H1 (cell line): ENCODE measurements at regions not wholly inside any gene's neighbourhood (a gene's known extent, or its start where the extent isn't known, plus 50 kb on each side); places are given as distances from the start of the nearest gene placed in this dataset.

Source experiments
- CTCF ChIA-PET: fragments of 300-600 bp; sonication (Branson Sonifier 250); formaldehyde crosslinking; loops from one replicate; lab custom pipeline; 2021; ENCODE audit not compliant: partially characterized antibody; lab: Charles Lee
- POLR2A ChIA-PET: fragments of 300-600 bp; sonication (Branson Sonifier 250); formaldehyde crosslinking; loops from one replicate; lab custom pipeline; 2021; ENCODE audit warnings: inconsistent platforms; ENCODE audit not compliant: partially characterized antibody; lab: Charles Lee
- DNase-seq, 2 experiments: peaks; one replicate each; pipeline versions ENCODE4 v3.0.0 to v3.0.0-alpha.2; 2010 to 2022; ENCODE audit warnings: low spot score in 2 of 2, low read depth in 1 of 2, mixed read lengths in 1 of 2
- FAIRE-seq: peaks from 2 replicates; lab custom pipeline; 2011; peaks lifted over from hg19 to GRCh38; lab: Jason Lieb, UNC
- H2AFZ ChIP-seq: 2 replicates; pipeline ENCODE4 v1.8.1; 2012; ENCODE audit warnings: low read length, inconsistent platforms
- H2AK5ac ChIP-seq: 2 replicates; pipeline ENCODE4 v1.6.1; 2013; ENCODE audit warnings: low read depth, low read length
- H2BK120ac ChIP-seq: replicated peaks from 2 replicates; pipeline ENCODE3; 2013; ENCODE audit warnings: low read depth, low read length, inconsistent platforms
- H2BK12ac ChIP-seq: 2 replicates; pipeline ENCODE4 v1.6.1; 2013; ENCODE audit warnings: low read depth, low read length
- H2BK15ac ChIP-seq: 2 replicates; pipeline ENCODE4 v1.6.1; 2013; ENCODE audit warnings: low read length
- H2BK20ac ChIP-seq: 2 replicates; pipeline ENCODE4 v1.6.1; 2013; ENCODE audit warnings: low read length
- H2BK5ac ChIP-seq: 2 replicates; pipeline ENCODE4 v1.6.1; 2013; ENCODE audit warnings: low read depth, low read length
- H3K14ac ChIP-seq: 2 replicates; pipeline ENCODE4 v1.6.1; 2013; ENCODE audit warnings: inconsistent platforms; ENCODE audit not compliant: insufficient read length
- H3K18ac ChIP-seq: 2 replicates; pipeline ENCODE4 v1.6.1; 2013; ENCODE audit warnings: low read length; ENCODE audit errors: extremely low read depth
- H3K23ac ChIP-seq: 2 replicates; pipeline ENCODE4 v1.6.1; 2013; ENCODE audit warnings: inconsistent platforms; ENCODE audit not compliant: insufficient read length
- H3K23me2 ChIP-seq: 2 replicates; pipeline ENCODE4 v1.6.1; 2013; ENCODE audit warnings: low read depth, low read length
- H3K27ac ChIP-seq: 2 replicates; pipeline ENCODE4 v1.6.1; 2011; ENCODE audit warnings: low read depth, low read length, inconsistent platforms
- H3K27me3 ChIP-seq, 4 experiments: replicated peaks in 1 of 4; 1 replicate in 1 of 4; 2 replicates in 3 of 4; pipeline versions ENCODE4 v1.6.1 to v1.8.1; 2011 to 2013; ENCODE audit warnings: low read length in 3 of 4, mild to moderate bottlenecking in 3 of 4, inconsistent platforms in 2 of 4, mixed read lengths in 2 of 4, moderate library complexity in 1 of 4; ENCODE audit not compliant: control insufficient read depth in 3 of 4, insufficient read depth in 3 of 4; ENCODE audit errors: extremely low read depth in 1 of 4
- H3K36me3 ChIP-seq, 4 experiments: 2 replicates each; pipeline versions ENCODE4 v1.6.1 to v1.8.1; 2011 to 2013; ENCODE audit warnings: mild to moderate bottlenecking in 4 of 4, low read length in 3 of 4, moderate library complexity in 2 of 4, control low read depth in 1 of 4, inconsistent platforms in 1 of 4; ENCODE audit not compliant: insufficient read depth in 4 of 4, control insufficient read depth in 2 of 4
- H3K4ac ChIP-seq: replicated peaks from 2 replicates; pipeline ENCODE3; 2013; ENCODE audit warnings: low read length, low read depth, mixed read lengths, inconsistent platforms; ENCODE audit not compliant: insufficient read length
- H3K4me1 ChIP-seq, 4 experiments: replicated peaks in 1 of 4; 1 replicate in 1 of 4; 2 replicates in 3 of 4; pipeline versions ENCODE4 v1.6.1 to v1.8.1; 2011 to 2013; ENCODE audit warnings: low read length in 3 of 4, inconsistent platforms in 2 of 4, mixed read lengths in 1 of 4; ENCODE audit not compliant: insufficient read depth in 4 of 4, control insufficient read depth in 3 of 4
- H3K4me2 ChIP-seq, 2 experiments: 2 replicates each; pipeline versions ENCODE4 v1.6.1 to v1.8.1; 2011 to 2013; ENCODE audit warnings: low read depth in 2 of 2, low read length in 2 of 2, control low read depth in 1 of 2, inconsistent platforms in 1 of 2, mild to moderate bottlenecking in 1 of 2; ENCODE audit not compliant: insufficient read depth in 1 of 2
- H3K4me3 ChIP-seq, 4 experiments: fragments of 200-600, 300-600 bp in 1 of 4; sonication (generic), shearing (Covaris generic), sonication (Bioruptor Twin) in 1 of 4; 2 replicates each; pipeline versions ENCODE4 v1.5.1 to v1.8.1; 2011 to 2016; ENCODE audit warnings: low read length in 4 of 4, low read depth in 3 of 4, control low read depth in 2 of 4, inconsistent platforms in 2 of 4, mild to moderate bottlenecking in 2 of 4, mixed read lengths in 1 of 4, moderate library complexity in 1 of 4; ENCODE audit not compliant: insufficient read depth in 2 of 4; ENCODE audit errors: extremely low read depth in 1 of 4
- H3K56ac ChIP-seq: replicated peaks from 2 replicates; pipeline ENCODE3; 2013; ENCODE audit warnings: low read depth, mild to moderate bottlenecking, mixed read lengths, low read length, inconsistent platforms; ENCODE audit not compliant: insufficient read length
- H3K79me1 ChIP-seq: 2 replicates; pipeline ENCODE4 v1.6.1; 2013; ENCODE audit warnings: low read depth, low read length, control low read depth
- H3K79me2 ChIP-seq, 2 experiments: 2 replicates each; pipeline versions ENCODE4 v1.6.1 to v1.8.1; 2012 to 2013; ENCODE audit warnings: low read length in 2 of 2, mild to moderate bottlenecking in 2 of 2, inconsistent platforms in 1 of 2; ENCODE audit not compliant: insufficient read depth in 2 of 2, control insufficient read depth in 1 of 2
- H3K9ac ChIP-seq, 4 experiments: replicated peaks in 1 of 4; 1 replicate in 1 of 4; 2 replicates in 3 of 4; pipeline versions ENCODE4 v1.6.1 to v1.8.1; 2011 to 2013; ENCODE audit warnings: low read depth in 3 of 4, low read length in 3 of 4, control low read depth in 2 of 4, mild to moderate bottlenecking in 2 of 4, moderate library complexity in 2 of 4, inconsistent platforms in 1 of 4; ENCODE audit errors: extremely low read depth in 1 of 4
- H3K9me3 ChIP-seq, 2 experiments: 2 replicates each; pipeline versions ENCODE4 v1.6.1 to v1.8.1; 2012 to 2013; ENCODE audit warnings: mild to moderate bottlenecking in 2 of 2, moderate library complexity in 2 of 2, control low read depth in 1 of 2, inconsistent platforms in 1 of 2, low read depth in 1 of 2, low read length in 1 of 2, mixed read lengths in 1 of 2; ENCODE audit not compliant: insufficient read depth in 2 of 2
- H4K20me1 ChIP-seq, 2 experiments: replicated peaks in 1 of 2; 2 replicates each; pipeline versions ENCODE3 to v1.8.1; 2011 to 2013; ENCODE audit warnings: inconsistent platforms in 2 of 2, low read length in 2 of 2, mild to moderate bottlenecking in 1 of 2; ENCODE audit not compliant: insufficient read depth in 2 of 2, control insufficient read depth in 1 of 2
- H4K5ac ChIP-seq: 2 replicates; pipeline ENCODE4 v1.6.1; 2013; ENCODE audit warnings: low read length, low read depth, mixed read lengths, inconsistent platforms; ENCODE audit not compliant: insufficient read length
- H4K8ac ChIP-seq: 2 replicates; pipeline ENCODE4 v1.8.0; 2013; ENCODE audit warnings: mild to moderate bottlenecking, moderate library complexity, low read length, inconsistent platforms; ENCODE audit not compliant: insufficient read depth; ENCODE audit errors: extremely low read depth
- H4K91ac ChIP-seq: replicated peaks from 2 replicates; pipeline ENCODE3; 2013; ENCODE audit warnings: low read length, mixed read lengths, inconsistent platforms; ENCODE audit not compliant: insufficient read length
- ATF3 ChIP-seq: IDR thresholded peaks from 2 replicates; pipeline ENCODE4 v1.6.1; 2011; ENCODE audit warnings: low read depth, mild to moderate bottlenecking, low read length; ENCODE audit not compliant: insufficient read depth
- HDAC2 ChIP-seq, 2 experiments: fragments of 300-600 bp in 1 of 2; sonication (generic) in 1 of 2; IDR thresholded peaks; 2 replicates each; pipeline ENCODE4 v1.6.1; 2011 to 2012; ENCODE audit warnings: low read depth in 2 of 2, low read length in 2 of 2, mild to moderate bottlenecking in 2 of 2, moderate library complexity in 2 of 2, borderline replicate concordance in 1 of 2, inconsistent platforms in 1 of 2
- JUN ChIP-seq: IDR thresholded peaks from 2 replicates; pipeline ENCODE4 v1.6.1; 2011; ENCODE audit warnings: low read depth, mild to moderate bottlenecking, improper control_type of control experiment, low read length
- RBBP5 ChIP-seq: IDR thresholded peaks from 2 replicates; pipeline ENCODE4 v1.7.1; 2012; ENCODE audit warnings: low read depth, mild to moderate bottlenecking, inconsistent platforms, low read length, moderate library complexity, borderline replicate concordance
- SP1 ChIP-seq: IDR thresholded peaks from 2 replicates; pipeline ENCODE4 v1.6.1; 2011; ENCODE audit warnings: low read depth, low read length
- TAF1 ChIP-seq: IDR thresholded peaks from 2 replicates; pipeline ENCODE4 v1.6.1; 2011; ENCODE audit warnings: mild to moderate bottlenecking, low read depth, low read length
- WGBS, 2 experiments: shearing (Covaris generic) in 1 of 2; methylation state at CpG; one replicate each; pipeline versions ENCODE4 v1.1.6 to v1.1.7; 2013 to 2015; ENCODE audit warnings: low lambda C conversion rate in 2 of 2, mixed read lengths in 2 of 2, inconsistent platforms in 1 of 2, low coverage in 1 of 2, missing lambda C conversion rate in 1 of 2; ENCODE audit not compliant: insufficient replicate concordance in 2 of 2, insufficient coverage in 1 of 2, insufficient read length in 1 of 2; ENCODE audit errors: extremely low coverage in 1 of 2, missing lambda C conversion rate in 1 of 2; 5-methylcytosine and 5-hydroxymethylcytosine counted together

- H3K79me2 ChIP-seq = no peaks in the 10 kb centered on the region
- H2BK12ac ChIP-seq = no peak overlapping the region
- no peaks in the 10 kb centered on the region for H3K79me1 ChIP-seq
- ChIA-PET POLR2A (no interaction called here), CTCF (interaction anchor here (0.6 to 0.8 kb wide), 2 partner anchors 21 to 783 kb away, joined by 3 read pairs; no protein-coding TSS in a partner anchor)
- H3K27me3 ChIP-seq = no peaks in the 10 kb centered on the region
- no peaks in the 10 kb centered on the region for H3K36me3 ChIP-seq
- H2BK15ac ChIP-seq = no peak overlapping the region
- no peak for DNase-seq
- no peaks in the 10 kb centered on the region for H3K9me3 ChIP-seq
- H2BK5ac ChIP-seq = no peak overlapping the region
- H3K4me1 ChIP-seq = peaks cover 0 to 4% (median 0%) of the 10 kb centered on the region in 4 experiments; a peak in 1 of 7 replicates
- no peak overlapping the region for H3K4ac ChIP-seq
- H2BK120ac ChIP-seq = no peak overlapping the region
- no peaks in the 10 kb centered on the region for H3K23me2 ChIP-seq
- H3K56ac ChIP-seq = no peak overlapping the region
- H3K18ac ChIP-seq = no peak overlapping the region
- no peak overlapping the region for H3K4me3 ChIP-seq
- H2AFZ ChIP-seq = no peak overlapping the region
- H4K20me1 ChIP-seq = no peaks in the 10 kb centered on the region
- H3K23ac ChIP-seq = no peak overlapping the region
- no peak overlapping the region for H3K4me2 ChIP-seq
- H4K5ac ChIP-seq = no peak overlapping the region
- no peak overlapping the region for H2BK20ac ChIP-seq
- 93% methylated on average over 10 of the region's 10 CpGs; no CpG with 5 or more reads in 1 of the 2 experiments for WGBS, 2 experiments
- no peak overlapping the region for H4K91ac ChIP-seq
- FAIRE-seq = no peak
- no peak overlapping the region for H3K27ac ChIP-seq
- no peak overlapping the region for H3K14ac ChIP-seq
- no peak overlapping the region for H4K8ac ChIP-seq
- no peak overlapping the region for H3K9ac ChIP-seq
- H2AK5ac ChIP-seq = no peak overlapping the region
- TF ChIP-seq ATF3 (no peak), TAF1 (no peak), RBBP5 (no peak), HDAC2 (IDR thresholded peaks at IDR 0.05; ENCODE audit: borderline replicate concordance in 1 of 2, low read depth in 2 of 2, low read length in 2 of 2) (no peak), SP1 (no peak), JUN (no peak)
Measured at GRCh38 chr10:9229702-9230244, 1175.3 kb downstream of the GATA3 start.
